Psoas muscle (tissue), 7 donors: ENCODE measurements at regions not wholly inside any gene's neighbourhood (a gene's known extent, or its start where the extent isn't known, plus 50 kb on each side); places are given as distances from the start of the nearest gene placed in this dataset.

Experiments
- ATAC-seq, 4 donors: fragments of 200-7000 bp; cut with Tn5 transposase; one replicate each; pipeline ENCODE4 v1.9.1; 2020; ENCODE audit warnings: moderate library complexity in 3 of 4, mild to moderate bottlenecking in 2 of 4
- DNase-seq, 2 donors: peaks; one replicate each; pipeline ENCODE4 v3.0.0-alpha.2; 2020
- H3K27ac ChIP-seq: fragments of 200-600 bp; one replicate; pipeline ENCODE4 v1.8.0; 2022
- H3K27me3 ChIP-seq, 3 donors: fragments of 200-600 bp in 1 of 3; one replicate each; pipeline versions ENCODE4 v1.6.1 to v1.8.0; 2013 to 2022; ENCODE audit warnings: low read length in 2 of 3, mild to moderate bottlenecking in 2 of 3, moderate library complexity in 1 of 3; ENCODE audit not compliant: insufficient read depth in 3 of 3
- H3K36me3 ChIP-seq, 2 donors: fragments of 200-600 bp in 1 of 2; one replicate each; pipeline versions ENCODE4 v1.6.1 to v1.8.0; 2013 to 2022; ENCODE audit warnings: low read depth in 1 of 2, mild to moderate bottlenecking in 1 of 2, moderate library complexity in 1 of 2; ENCODE audit not compliant: insufficient read depth in 1 of 2
- H3K4me1 ChIP-seq: fragments of 200-600 bp; one replicate; pipeline ENCODE4 v1.8.0; 2022
- H3K4me3 ChIP-seq: fragments of 200-600 bp; one replicate; pipeline ENCODE4 v1.8.0; 2022; ENCODE audit warnings: mild to moderate bottlenecking
- H3K9me3 ChIP-seq: fragments of 200-600 bp; one replicate; pipeline ENCODE4 v1.8.0; 2022
- CTCF ChIP-seq: fragments of 200-600 bp; IDR thresholded peaks from one replicate; pipeline ENCODE4 v1.8.0; 2022; ENCODE audit warnings: antibody characterized with exemption
- WGBS, 3 donors: extraction: QIAGEN DNeasy Blood & Tissue Kit; methylation state at CpG; one replicate each; pipeline versions ENCODE4 v1.1.6 to v1.1.7; 2013; 5-methylcytosine and 5-hydroxymethylcytosine counted together
- intact Hi-C, 2 donors: fragments of 100-400 bp; cut with DNase I; formaldehyde crosslinking; loops; one replicate each; pipeline versions ENCODE4 v1.11.0 to v1.14.2; 2022
- donor health status: healthy with polysubstance abuse.
- donor health status: DM: no; HTN: no; CAD: no; lungs with moderate emphysema.
- donor health status: Bipolar disorder and iron deficiency.
- donor health status: healthy.
- donor health status: DM: yes; HTN: yes; CAD: no.
- donor health status: DM: no; HTN: no; CAD: no.
- donor health status: DM: yes; HTN: yes; CAD: no.

GRCh38 chr1:201675143-201675542 is 136.2 kb downstream of the NAV1 start:
- Histone ChIP-seq H3K4me1 (peaks cover 8% of the 10 kb centered on the region), H3K36me3 (no peaks in the 10 kb centered on the region), H3K4me3 (no peak overlapping the region), H3K9me3 (no peaks in the 10 kb centered on the region), H3K27me3 (peaks cover 0 to 2% (median 0%) of the 10 kb centered on the region in 3 donors), H3K27ac (no peak overlapping the region)
- WGBS, 3 donors, result 18 to 46% (median 21%) methylated on average over 5 of the region's 5 CpGs
- TF ChIP-seq CTCF, result no peak
- intact Hi-C loops, result no loop called here
- ATAC-seq (peak in 2 of 4 donors; percentile 32 to 40), DNase-seq (peak in 1 of 2 donors; percentile 61)

GRCh38 chr1:201676197-201676596 is 137.3 kb downstream of the NAV1 start:
- H3K9me3 ChIP-seq, result no peaks in the 10 kb centered on the region
- peaks cover 0 to 8% (median 2%) of the 10 kb centered on the region in 3 donors for H3K27me3 ChIP-seq
- peaks cover 8% of the 10 kb centered on the region for H3K4me1 ChIP-seq
- peak overlapping the region; percentile 5 for H3K27ac ChIP-seq
- 30 to 33% (median 32%) methylated on average over 4 of the region's 4 CpGs for WGBS, 3 donors
- H3K4me3 ChIP-seq, result no peak overlapping the region
- intact Hi-C loops, result no loop called here
- TF ChIP-seq CTCF, result no peak
- DNase-seq (peak; percentile 34 to 71), ATAC-seq (peak in 1 of 4 donors; percentile 59)
- no peaks in the 10 kb centered on the region for H3K36me3 ChIP-seq

- peak in 1 of 2 donors; percentile 32 for DNase-seq
- H3K36me3 ChIP-seq, result no peaks in the 10 kb centered on the region
- peaks cover 8% of the 10 kb centered on the region for H3K4me1 ChIP-seq
- TF ChIP-seq CTCF, result no peak
- ATAC-seq, result no peak
- WGBS, 3 donors, result 88 to 96% (median 93%) methylated on average over 4 of the region's 4 CpGs
- H3K4me3 ChIP-seq, result no peak overlapping the region
- intact Hi-C loops, result no loop called here
- no peaks in the 10 kb centered on the region for H3K9me3 ChIP-seq
- H3K27ac ChIP-seq, result no peak overlapping the region
- H3K27me3 ChIP-seq, result peaks cover 0 to 8% (median 2%) of the 10 kb centered on the region in 3 donors
These were observed 137.7 kb downstream of the NAV1 start for GRCh38 chr1:201676641-201677040.

GRCh38 chr1:201678264-201679101 is 139.6 kb downstream of the NAV1 start:
- ATAC-seq (no peak), DNase-seq (no peak)
- 46 to 56% (median 48%) methylated on average over 9 of the region's 9 CpGs for WGBS, 3 donors
- TF ChIP-seq CTCF, result no peak
- Histone ChIP-seq H3K4me1 (peaks cover 8% of the 10 kb centered on the region), H3K4me3 (no peak overlapping the region), H3K9me3 (no peaks in the 10 kb centered on the region), H3K27me3 (peaks cover 0 to 8% (median 2%) of the 10 kb centered on the region in 3 donors), H3K36me3 (no peaks in the 10 kb centered on the region), H3K27ac (no peak overlapping the region)
- intact Hi-C loops, result no loop called here
